HG03457 (cell line): ENCODE measurements at regions not wholly inside any gene's neighbourhood (a gene's known extent, or its start where the extent isn't known, plus 50 kb on each side); places are given as distances from the start of the nearest gene placed in this dataset.
A peak's percentile ranks its signal among the peaks of the same experiment; 100 is the strongest.
"Not testable (repeated sequence)": the region's sequence is repeated elsewhere in the genome, so short reads cannot be mapped to it uniquely, and the experiment has no call there.

Experiments used
- ATAC-seq: cut with Tn5 transposase; IDR thresholded peaks from one replicate; pipeline ENCODE4 v1.9.1; 2021; ENCODE audit warnings: moderate number of reproducible peaks; ENCODE audit not compliant: unreplicated experiment

DNA sequence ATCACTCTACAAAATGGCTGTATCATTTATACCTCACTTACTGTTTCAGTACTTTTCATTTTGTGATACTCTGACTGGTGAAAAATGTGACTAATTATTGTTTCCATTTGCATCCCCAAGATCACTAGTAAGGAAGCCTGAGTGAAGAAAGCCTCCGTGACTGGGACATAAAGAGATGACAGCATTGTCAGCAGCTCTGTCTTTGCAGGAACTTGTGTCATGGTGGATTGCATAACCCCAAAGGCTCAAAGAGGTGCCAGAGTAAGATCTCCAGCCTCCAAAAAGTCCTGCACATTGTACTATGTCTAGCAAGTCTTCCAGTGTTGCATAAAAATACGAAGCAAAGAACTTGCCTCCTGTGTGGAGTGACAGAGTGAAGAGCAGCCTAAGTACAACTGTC lies 187.5 kb upstream of the CRIM1 start:
- no peak for ATAC-seq

DNA sequence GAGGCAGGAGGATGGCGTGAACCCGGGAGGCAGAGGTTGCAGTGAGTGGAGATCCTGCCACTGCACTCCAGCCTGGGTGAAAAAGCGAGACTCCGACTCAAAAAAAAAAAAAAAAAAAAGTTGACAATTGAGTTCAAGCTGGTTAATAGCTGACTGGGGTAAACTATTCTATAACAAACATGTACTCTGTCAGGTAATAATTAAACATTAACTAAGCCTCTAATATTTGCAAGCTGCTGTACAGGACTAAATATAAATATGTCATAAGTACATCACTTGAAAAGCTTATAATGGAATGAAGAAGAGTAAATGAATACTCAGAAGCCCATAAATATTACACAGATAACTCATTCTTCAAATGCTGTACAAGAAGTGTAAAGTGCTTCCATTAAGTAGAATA lies 190.4 kb upstream of the CRIM1 start:
- ATAC-seq, result peak; percentile 47

DNA sequence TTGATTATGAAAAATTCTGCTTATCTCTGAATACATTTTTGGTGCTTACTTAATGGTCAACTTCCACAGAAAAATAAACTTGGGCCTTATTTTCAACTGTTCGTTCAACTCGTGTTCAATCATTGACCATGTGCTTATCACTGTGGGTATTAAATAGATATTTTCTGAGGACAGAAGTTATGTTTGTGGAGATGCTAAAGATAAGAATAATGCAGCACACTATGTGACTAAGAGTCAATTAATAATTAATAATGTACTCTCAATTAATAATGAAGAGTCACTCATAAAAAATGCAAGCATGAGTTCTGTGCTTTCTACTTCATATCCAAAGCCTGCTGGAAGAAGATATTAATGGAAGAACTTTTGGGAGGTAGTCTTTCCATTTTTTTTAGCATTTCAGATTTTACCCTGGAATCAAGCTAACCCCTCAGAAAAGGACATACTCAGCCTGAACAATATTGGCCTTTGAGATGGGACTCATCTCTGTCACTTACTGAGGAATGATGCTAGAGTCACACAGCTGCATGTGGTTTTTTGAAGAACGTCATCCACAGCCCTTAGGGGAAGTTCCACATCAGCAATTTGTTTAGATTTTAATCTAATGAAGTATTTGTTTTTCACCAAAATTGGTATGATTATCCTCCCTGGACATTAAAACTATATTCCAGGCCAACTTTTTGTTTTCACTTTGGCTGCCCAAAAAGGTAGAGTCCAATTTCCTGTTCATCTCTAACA lies 191.9 kb upstream of the CRIM1 start:
- peak; percentile 55 for ATAC-seq

DNA sequence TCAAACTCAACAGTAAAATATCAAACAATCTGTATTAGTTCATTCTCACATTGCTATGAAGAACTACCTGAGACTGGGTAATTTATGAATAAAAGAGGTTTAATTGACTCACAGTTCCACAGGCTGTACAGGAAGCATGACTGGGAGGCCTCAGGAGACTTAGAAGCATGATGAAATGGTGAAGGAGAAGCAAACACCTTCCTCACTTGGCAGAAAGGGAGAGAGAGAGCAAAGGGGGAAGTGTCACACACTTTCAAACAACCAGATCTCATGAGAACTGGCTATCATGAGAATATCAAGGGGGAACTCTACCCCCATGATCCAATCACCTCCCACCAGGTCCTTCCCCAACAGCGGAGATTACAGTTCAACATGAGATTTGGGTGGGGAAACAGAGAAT lies 198.5 kb upstream of the CRIM1 start:
- not testable (repeated sequence) for ATAC-seq

DNA sequence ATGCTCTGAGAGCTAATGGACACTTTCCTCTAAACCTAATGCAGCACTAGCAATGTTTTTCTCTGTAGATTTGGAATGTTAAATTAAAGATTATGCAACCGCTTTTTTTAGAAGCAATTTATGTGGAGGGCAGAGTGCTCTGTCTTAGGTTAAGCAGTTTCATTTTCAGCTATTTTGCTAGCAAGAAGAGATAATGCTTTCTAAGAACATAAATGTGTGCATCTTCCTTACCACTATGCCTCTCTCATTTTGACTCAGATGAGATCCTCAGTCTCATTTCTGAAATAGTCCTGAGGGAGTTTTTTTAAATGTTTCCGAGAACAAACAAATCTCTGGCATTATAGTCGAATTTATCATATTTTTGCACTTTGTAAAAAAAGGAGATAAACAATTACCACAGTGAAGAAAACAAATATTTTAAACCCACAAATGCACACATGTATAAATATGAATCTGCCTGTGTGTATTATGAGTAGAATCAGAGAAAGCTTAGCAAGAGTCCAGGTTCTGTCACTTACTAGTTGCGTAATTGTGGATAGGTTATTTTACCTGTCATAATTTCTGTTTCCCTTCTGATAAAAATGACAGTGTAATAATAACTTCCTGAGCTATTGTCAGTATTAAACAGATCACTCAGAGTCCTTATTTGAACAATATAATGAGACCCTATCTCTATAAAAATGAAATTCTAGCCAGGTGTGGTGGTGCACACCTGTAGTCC lies 207.7 kb upstream of the CRIM1 start:
- ATAC-seq, result peak; percentile 78

DNA sequence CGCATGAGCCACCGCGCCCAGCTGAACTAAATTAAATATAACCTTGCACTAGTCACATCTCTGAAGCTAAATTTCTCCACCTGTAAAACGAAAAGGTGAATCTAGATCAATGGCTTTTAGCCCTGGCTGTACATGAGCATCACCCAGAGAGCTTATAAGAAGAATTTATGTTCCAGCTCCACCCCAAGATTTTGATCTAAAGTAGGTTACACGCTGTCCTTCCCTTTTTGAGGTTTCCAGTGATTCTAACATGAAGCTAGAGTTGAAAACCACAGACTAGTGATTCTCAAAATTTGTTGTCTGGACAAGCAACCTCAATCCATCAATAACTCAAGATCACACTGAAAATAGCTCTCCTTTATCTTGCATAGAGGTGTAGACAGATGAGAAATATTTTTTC lies 208.8 kb upstream of the CRIM1 start:
- ATAC-seq, result no peak

DNA sequence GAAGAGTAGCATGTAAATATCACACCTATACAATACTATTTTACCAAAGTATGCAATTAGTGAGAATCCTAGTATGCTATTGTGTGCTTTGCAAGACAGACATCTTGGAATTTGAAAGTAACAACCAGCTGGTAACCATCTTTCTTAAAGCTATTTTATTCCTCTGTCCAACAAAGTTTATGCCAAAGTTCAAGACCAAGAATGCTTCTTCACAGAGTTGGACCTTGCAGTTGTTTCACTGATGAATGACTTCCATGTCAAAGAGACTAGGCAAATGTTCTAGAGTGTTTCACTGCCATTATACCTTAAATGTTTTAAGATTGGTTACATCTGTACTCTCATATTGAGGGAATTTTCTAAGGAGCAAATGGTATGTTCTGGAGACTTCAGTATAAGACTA lies 215.2 kb upstream of the CRIM1 start:
- no peak for ATAC-seq

DNA sequence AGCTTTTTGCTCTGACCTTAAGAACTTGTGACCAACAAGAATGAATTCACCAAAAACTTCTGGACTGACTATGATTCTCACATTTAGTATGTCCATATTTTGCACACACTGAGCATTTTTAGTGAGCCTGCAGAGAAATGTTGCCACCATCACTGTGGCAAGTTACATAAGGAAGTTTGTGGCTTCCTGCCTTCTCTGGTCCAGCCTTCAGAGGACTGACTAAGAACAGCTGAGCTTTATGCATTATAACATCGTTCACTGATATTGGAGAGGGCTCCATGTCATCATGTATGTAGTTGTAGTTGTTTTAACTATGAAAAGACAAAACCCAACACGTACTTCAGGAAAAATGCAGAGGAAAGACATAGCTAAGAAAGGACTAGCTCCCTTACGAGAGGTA lies 218.0 kb upstream of the CRIM1 start:
- no peak for ATAC-seq

DNA sequence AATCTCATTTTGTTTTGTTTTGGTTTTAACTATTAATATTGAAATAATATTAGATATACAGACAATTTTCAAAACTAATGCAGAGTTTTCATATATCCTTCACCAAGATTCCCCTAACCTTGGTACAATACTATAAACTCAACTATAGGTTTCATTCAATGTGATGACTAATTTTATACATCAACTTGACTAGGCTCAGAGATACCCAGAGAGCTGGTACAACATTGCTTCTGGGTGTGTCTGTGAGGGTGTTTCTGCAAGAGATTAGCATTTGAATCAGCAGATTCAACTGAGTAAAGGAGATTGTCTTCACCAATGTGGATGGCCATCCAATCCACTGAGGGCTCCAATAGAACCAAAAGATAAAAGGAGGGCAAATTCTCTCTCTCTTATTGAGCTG lies 221.3 kb upstream of the CRIM1 start:
- no peak for ATAC-seq

DNA sequence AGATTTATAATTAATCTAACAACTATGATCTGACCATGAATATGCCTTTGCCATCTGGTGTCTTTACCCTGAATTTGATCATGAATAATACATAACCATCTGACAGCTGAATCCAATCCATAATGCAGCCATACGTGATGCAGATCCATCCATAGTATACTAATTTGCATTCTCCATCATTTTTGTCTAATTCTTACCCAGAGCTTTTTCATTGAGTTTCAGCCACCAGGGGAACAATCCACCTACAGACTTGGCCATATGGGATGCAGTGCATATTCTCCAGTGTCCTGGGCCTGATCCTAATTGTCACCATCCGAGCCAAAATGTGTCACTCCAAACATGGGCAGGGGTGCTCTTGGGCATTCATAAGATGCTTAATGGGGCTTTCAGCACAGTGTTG lies 227.2 kb upstream of the CRIM1 start:
- no peak for ATAC-seq

DNA sequence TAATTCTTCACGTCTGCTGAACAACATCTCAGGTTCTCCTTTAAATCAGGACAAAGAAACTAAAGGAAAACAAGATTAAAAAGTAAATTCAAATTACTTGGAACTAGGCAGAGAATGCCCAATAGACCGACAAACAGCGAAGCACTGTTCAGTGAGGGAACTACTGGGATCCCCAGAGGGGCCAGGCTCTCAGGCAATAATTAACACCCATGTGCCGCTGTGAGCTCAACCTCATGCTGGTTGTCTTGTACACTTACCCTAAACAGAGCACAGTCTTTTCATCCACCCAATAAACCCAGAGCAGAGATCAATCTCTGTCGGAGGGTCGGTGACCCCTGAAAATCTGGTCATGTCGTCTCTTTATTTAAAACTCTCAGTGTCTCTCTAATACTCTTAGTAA lies 229.9 kb upstream of the CRIM1 start:
- ATAC-seq, result no peak

DNA sequence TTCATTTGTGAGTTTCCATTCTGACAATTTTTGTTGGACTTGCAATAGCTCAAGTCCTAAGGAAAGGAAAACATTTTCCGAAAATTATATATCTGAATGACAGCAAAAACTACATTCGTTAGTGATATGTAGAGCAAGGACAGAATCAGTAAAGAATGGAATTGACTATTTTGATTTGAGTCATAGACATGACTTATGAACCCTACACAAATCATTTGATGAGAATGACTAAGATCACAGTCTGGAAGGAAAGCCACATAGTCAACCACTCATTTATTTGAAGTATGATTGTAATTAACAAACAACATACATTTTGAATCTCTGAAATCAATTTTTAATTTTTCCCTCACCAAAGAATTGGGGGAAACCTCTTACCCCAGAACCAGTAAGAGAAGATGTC lies 231.6 kb upstream of the CRIM1 start:
- no peak for ATAC-seq

DNA sequence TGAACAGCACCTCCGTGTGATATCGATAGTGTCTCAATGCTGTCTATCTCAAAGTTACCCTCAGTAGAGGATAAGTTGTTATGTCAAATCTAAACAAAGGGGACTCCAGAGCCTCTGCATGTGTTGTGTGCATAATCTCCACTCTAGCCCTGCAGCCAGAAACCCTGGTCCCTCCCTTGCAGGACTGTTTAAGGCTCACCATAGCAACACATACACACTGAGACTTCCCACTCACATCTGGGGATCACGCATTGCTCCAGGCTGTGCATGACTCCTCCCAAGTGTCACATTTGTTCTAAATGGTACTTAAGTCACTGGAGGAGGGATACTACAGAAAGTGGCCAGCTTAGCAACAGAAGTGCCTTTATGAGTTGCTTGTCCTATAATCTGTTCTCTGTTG lies 258.6 kb upstream of the CRIM1 start:
- no peak for ATAC-seq

DNA sequence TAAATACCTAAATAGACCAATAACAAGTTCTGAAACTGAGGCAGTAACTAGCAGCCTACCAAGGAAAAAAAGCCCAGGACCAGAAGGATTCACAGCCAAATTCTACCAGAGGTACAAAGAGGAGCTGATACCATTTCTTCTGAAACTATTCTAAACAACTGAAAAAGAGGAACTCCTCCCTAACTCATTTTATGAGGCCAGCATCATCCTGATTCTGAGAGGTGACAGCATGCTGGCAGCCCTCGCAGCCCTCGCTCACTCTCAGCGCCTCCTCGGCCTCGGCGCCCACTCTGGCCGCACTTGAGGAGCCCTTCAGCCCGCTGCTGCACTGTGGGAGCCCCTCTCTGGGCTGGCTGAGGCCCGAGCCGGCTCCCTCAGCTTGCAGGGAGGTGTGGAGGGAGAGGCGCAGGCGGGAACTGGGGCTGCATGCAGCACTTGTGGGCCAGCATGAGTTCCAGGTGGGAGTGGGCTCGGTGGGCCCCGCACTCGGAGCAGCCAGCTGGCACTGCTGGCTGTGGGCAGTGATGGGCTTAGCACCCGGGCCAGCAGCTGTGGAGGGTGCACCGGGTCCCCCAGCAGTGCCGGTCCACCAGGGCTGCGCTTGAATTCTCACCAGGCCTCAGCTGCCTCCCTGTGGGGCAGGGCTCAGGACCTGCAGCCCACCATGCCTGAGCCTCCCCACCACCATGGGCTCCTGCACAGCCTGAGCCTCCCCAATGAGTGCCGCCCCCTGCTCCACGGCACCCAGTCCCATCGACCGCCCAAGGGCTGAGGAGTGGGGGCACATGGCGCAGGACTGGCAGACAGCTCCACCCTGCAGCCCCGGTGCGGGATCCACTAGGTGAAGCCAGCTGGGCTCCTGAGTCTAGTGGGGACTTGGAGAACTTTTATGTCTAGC lies 263.5 kb upstream of the CRIM1 start:
- ATAC-seq, result not testable (repeated sequence)

DNA sequence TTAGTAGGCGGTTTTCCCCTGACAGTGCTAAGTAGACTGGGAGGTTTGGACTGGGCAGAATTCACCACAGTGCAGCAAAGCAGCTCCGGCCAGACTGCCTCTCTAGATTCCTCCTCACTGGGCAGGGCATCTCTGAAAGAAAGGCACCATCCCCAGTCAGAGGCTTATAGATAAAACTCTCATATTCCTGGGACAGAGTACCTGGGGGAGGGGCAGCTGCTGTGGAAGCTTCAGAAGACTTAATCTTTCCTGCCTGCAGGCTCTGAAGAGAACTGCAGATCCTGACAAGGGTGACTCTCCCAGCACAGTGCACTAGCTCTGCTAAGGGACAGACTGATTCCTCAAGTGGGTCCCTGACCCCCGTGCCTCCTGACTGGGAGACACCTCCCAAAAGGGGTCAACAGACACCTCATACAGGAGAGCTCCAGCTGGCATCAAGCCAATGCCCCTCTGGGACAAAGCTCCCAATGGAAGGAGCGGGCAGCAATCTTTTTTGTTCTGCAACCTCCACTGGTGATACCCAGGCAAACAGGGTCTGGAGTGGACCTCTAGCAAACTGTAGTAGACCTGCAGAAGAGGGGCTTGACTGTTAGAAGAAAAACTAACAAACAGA lies 266.8 kb upstream of the CRIM1 start:
- ATAC-seq, result no peak

DNA sequence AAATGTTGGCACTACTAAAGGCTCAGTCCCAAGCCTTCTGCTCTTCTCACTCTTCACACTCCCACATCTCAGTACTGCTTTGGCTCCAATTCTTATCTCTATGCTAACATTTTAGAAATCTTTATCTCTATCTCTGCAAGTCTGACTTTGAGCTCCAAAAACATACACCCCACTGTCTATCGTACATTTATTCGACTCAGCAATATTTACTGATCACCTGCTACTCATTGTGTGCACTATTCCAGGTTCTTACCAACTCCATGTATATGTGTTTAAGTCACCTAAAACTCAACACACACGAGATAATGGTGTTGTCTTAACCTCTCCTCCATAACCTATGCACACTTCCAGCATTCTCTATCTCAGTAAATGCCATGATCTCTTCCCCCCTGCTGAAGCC lies 268.2 kb upstream of the CRIM1 start:
- no peak for ATAC-seq

DNA sequence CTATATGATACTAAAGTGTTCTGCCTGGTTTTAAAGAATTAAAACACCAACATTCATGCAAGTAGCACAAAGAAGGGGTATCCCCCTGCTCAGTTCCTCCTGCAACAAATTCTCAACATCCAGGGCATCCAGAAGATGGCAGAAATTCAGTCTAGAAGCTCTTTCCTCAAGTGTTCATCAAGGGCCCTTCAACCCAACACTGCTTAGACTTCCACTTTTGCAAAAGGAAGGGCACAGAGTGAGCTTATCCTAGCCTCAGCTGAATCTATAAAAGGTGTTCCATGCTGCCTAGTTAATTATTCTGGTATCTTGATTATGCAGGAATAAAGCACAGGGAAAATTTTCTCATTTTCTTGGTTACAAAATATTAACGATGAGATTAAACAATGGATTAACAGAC lies 275.8 kb upstream of the CRIM1 start:
- ATAC-seq, result no peak

DNA sequence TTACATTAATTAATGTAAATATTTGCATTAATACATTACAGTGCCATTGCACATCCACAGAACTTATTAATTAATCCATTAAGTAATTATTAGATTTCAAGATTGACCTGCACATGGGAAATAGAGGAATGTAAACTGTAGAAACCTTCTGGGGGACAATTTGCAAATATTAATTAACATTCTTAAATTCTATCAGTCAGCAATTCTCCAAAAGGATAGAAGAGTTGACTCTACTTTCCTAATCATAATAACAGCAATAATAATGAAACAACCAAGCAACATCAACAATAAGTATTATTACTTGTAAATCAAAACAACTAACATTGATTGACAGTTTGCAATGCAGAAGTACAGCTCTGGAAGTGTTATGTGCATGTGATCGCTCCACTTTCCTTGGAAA lies 281.6 kb upstream of the CRIM1 start:
- ATAC-seq, result no peak

DNA sequence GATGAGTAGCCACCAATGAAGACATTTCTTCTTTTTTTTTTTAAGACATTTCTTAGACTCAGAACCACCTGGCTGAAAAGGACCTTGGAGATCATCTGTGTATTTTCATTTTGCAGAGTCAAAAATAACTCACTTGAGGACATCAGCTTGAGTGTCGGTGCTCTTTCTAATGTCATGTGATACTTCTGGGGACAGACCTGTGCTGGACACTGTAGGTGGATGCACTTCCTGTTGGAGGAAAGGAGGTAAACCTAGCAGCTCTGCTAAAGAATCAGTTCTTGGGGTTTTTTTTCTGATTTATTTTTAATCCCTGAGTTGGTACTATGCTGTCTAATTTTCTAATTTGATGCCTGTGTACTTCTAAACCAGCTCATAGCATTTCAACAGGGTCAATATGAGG lies 283.9 kb upstream of the CRIM1 start:
- no peak for ATAC-seq

DNA sequence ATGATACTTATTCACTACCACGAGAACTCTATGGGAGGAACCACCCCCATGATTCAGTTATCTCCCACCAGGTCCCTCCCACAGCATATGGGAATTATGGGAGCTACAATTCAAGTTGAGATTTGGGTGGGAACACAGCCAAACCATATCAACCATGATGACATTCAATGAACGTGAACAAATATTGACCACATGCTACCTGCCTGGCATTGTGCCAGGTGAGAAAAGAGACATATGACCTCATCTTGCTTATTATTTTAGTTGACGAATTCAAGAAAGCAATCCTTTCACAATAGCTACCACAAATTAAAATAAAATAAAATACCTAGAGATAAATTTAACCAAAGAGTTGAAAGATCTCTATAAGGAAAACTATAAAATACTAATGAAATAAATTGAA lies 286.5 kb upstream of the CRIM1 start:
- no peak for ATAC-seq

DNA sequence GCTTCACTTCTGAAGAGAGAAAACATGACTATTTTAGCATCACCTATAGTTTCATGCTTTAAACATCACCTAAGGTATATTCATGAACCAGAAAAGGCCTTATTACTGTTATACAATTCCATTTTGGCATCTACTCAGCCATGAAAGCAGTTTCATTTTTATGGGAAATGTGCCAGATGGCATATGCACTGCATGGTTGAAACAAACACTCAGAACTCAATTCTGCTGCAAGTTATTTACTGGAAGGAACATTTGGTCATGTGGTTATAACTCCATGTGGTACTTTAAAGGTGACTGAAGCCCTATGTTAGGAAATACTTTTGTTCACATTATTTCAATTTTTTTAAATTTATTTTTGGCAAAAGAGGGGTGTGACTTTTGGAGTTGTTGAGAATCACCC lies 287.5 kb upstream of the CRIM1 start:
- ATAC-seq, result no peak
